Type B pancreatic cell (in vitro differentiated cells): ENCODE measurements at regions not wholly inside any gene's neighbourhood (a gene's known extent, or its start where the extent isn't known, plus 50 kb on each side); places are given as distances from the start of the nearest gene placed in this dataset.

Source experiments
- DNase-seq: peaks from one replicate; pipeline ENCODE4 v3.0.0; 2021; ENCODE audit warnings: mixed read lengths; ENCODE audit not compliant: unreplicated experiment; ENCODE audit errors: extremely low spot score
- H3K27ac Mint-ChIP-seq: 2 replicates; pipeline ENCODE4 v1.8.0; 2021; ENCODE audit warnings: mild to moderate bottlenecking, mixed read lengths
- H3K27me3 Mint-ChIP-seq: 2 replicates; pipeline ENCODE4 v1.8.0; 2021; ENCODE audit warnings: mixed read lengths
- H3K36me3 Mint-ChIP-seq: 2 replicates; pipeline ENCODE4 v1.8.0; 2021; ENCODE audit warnings: mixed read lengths
- H3K4me1 Mint-ChIP-seq: one replicate; pipeline ENCODE4 v1.8.0; 2021; ENCODE audit warnings: mixed read lengths; ENCODE audit not compliant: unreplicated experiment
- H3K4me3 Mint-ChIP-seq: 2 replicates; pipeline ENCODE4 v1.8.0; 2021; ENCODE audit warnings: mild to moderate bottlenecking, mixed read lengths
- H3K9me3 Mint-ChIP-seq: 2 replicates; pipeline ENCODE4 v1.8.0; 2021; ENCODE audit warnings: mixed read lengths
- CTCF ChIP-seq: fragments of 200-600 bp; sonication (generic); conservative IDR thresholded peaks from 2 replicates; pipeline ENCODE4 v1.5.0; 2021; ENCODE audit warnings: antibody characterized with exemption, mild to moderate bottlenecking

DNA sequence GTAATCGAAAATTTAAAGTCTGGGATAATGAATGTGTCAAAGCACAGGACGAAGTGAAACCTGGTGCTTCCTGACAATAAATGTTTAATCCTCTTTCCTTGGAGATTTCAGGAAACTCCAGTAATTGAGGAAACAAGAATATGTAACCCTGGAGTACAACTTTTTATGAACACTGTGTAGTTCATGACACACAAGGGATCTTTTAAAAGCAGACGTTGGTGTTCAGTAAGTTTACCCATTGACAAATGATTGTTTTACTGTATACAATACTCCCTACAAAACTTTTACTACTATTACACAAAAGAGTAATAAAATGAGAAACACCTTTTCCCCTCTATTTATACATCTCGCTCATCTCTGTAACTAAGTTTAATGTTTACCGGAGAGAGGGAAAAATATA, 312.4 kb downstream of the PPARGC1A start:
- DNase-seq: no peak
- Mint-ChIP-seq H3K27ac (no peak overlapping the region), H3K9me3 (no peaks in the 10 kb centered on the region), H3K27me3 (no peaks in the 10 kb centered on the region), H3K4me1 (no peaks in the 10 kb centered on the region), H3K36me3 (no peaks in the 10 kb centered on the region), H3K4me3 (no peak overlapping the region)
- TF ChIP-seq CTCF: no peak

DNA sequence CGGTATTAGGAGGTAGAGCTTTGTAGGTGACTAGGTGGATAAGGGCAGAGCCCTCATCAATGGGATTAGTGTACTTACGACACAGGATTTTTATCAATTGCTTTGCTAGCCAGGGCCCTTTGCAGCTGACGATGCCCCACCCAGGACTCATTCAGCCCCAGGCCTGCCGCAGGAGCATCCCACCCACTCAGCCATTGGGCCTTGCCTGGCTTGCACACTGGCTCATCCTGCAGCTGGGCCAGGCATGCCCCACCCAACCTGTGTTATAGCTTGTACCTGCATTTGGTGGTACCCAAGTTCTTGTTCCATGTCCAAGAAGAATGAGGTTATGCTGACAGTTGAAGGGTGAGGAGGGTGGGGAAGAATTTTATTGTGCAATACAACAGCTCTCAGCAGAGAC, 317.5 kb downstream of the PPARGC1A start:
- Mint-ChIP-seq H3K4me3 (no peak overlapping the region), H3K36me3 (no peaks in the 10 kb centered on the region), H3K27ac (no peak overlapping the region), H3K4me1 (no peaks in the 10 kb centered on the region), H3K9me3 (no peaks in the 10 kb centered on the region), H3K27me3 (no peaks in the 10 kb centered on the region)
- no peak for DNase-seq
- TF ChIP-seq CTCF: no peak

DNA sequence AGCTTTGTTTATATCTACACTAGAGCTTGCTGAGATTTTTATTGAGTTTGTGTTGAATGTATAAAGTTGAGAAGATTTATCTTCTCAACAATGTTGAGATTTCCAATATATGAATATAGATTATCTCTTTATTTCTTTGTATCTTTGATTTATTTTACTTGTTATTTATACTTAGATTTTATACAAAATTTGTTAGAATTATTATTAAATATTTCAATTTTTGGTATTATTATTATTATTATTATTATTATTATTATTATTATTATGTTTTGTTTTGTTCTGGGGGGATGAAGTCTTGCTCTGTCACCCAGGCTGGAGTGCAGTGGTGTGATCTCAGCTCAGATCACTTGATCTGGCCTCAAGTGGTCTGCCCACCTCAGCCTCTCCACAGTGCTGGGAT, 322.5 kb downstream of the PPARGC1A start:
- no peaks in the 10 kb centered on the region for H3K36me3 Mint-ChIP-seq
- H3K27me3 Mint-ChIP-seq: no peaks in the 10 kb centered on the region
- TF ChIP-seq CTCF: no peak
- DNase-seq: no peak
- H3K4me3 Mint-ChIP-seq: no peak overlapping the region
- no peaks in the 10 kb centered on the region for H3K9me3 Mint-ChIP-seq
- no peak overlapping the region for H3K27ac Mint-ChIP-seq
- H3K4me1 Mint-ChIP-seq: no peaks in the 10 kb centered on the region

DNA sequence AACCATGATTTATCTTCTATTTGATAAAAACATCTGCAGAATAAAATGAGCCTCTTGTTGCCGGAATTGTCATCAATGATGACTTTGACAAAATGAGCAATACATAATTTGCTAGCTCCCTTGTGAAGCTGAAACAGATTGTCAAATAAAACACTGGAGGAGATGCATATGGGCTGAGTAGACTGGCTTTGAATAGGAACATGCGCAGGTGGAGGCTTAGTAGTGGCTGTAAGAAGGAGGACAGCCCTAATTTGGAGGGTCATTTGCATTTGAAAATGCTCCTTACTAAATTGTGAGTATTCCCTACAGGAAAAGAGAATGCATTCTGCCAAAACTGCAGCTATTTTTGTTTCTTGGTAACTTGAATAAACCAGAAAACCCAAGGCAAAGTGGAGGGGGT, 329.1 kb downstream of the PPARGC1A start:
- DNase-seq: no peak
- Mint-ChIP-seq H3K27ac (no peak overlapping the region), H3K9me3 (no peaks in the 10 kb centered on the region), H3K27me3 (no peaks in the 10 kb centered on the region), H3K4me3 (no peak overlapping the region), H3K36me3 (no peaks in the 10 kb centered on the region), H3K4me1 (no peaks in the 10 kb centered on the region)
- TF ChIP-seq CTCF: no peak

GRCh38 chr4:23558101-23558500, 331.7 kb downstream of the PPARGC1A start:
- Mint-ChIP-seq H3K27ac (no peak overlapping the region), H3K9me3 (no peaks in the 10 kb centered on the region), H3K27me3 (no peaks in the 10 kb centered on the region), H3K4me3 (no peak overlapping the region), H3K4me1 (no peaks in the 10 kb centered on the region), H3K36me3 (no peaks in the 10 kb centered on the region)
- TF ChIP-seq CTCF: no peak
- no peak for DNase-seq

DNA sequence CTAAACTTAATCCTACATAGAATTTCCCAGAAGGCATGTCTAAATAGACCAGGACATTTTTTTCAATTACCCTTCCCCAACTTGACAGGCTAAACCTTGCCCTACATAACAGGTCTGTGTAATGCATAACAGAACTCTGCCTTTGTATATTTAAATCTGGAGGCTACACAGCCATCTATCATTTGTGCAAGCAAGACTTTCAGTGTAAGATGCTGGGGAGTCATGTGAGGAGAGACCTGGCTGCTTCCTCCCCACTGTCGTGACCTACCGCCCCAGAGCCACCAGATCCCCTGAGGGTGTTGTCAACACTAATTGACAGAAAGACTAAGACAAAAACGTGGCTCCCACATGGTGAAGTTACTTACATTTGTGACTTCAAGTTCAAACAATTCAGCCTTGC, 342.2 kb downstream of the PPARGC1A start:
- Mint-ChIP-seq H3K4me1 (peaks cover 21% of the 10 kb centered on the region), H3K9me3 (no peaks in the 10 kb centered on the region), H3K4me3 (no peak overlapping the region), H3K27me3 (no peaks in the 10 kb centered on the region), H3K36me3 (no peaks in the 10 kb centered on the region), H3K27ac (no peak overlapping the region)
- no peak for TF ChIP-seq CTCF
- DNase-seq: no peak
